Lower leg skin (tissue), 4 donors: ENCODE measurements at regions not wholly inside any gene's neighbourhood (a gene's known extent, or its start where the extent isn't known, plus 50 kb on each side); places are given as distances from the start of the nearest gene placed in this dataset.

Experiments used
- DNase-seq, 2 donors: peaks; one replicate each; pipeline ENCODE4 v3.0.0-alpha.2; 2019; ENCODE audit warnings: low spot score in 2 of 2
- H3K4me3 ChIP-seq: fragments of 200-600 bp; sonication (generic); 2 replicates; pipeline ENCODE4 v1.5.1; 2017; ENCODE audit warnings: mild to moderate bottlenecking, low read depth; ENCODE audit not compliant: poor library complexity, severe bottlenecking
- CTCF ChIP-seq, 3 donors: fragments of 450-650 bp; IDR thresholded peaks; one replicate each; pipeline ENCODE4 v1.5.1; 2016; ENCODE audit warnings: antibody characterized with exemption in 3 of 3, mild to moderate bottlenecking in 3 of 3, moderate library complexity in 2 of 3
- POLR2A ChIP-seq, 2 donors: fragments of 450-650 bp; IDR thresholded peaks; one replicate each; pipeline ENCODE4 v1.6.1; 2016 to 2017; ENCODE audit warnings: antibody characterized with exemption in 2 of 2, mild to moderate bottlenecking in 1 of 2, moderate library complexity in 1 of 2
- WGBS, 2 donors: methylation state at CpG; one replicate each; pipeline ENCODE4 v1.1.5; 2018; 5-methylcytosine and 5-hydroxymethylcytosine counted together
- intact Hi-C: fragments of 100-400 bp; cut with DNase I; formaldehyde crosslinking; loops from one replicate; pipeline ENCODE4 v1.15.0; 2023; ENCODE audit warnings: low total_unique reads

- no peak for TF ChIP-seq CTCF (IDR thresholded peaks at IDR 0.05)
- TF ChIP-seq POLR2A (IDR thresholded peaks at IDR 0.05), result no peak
- intact Hi-C loops, result no loop called here
- H3K4me3 ChIP-seq, result no peak overlapping the region
- WGBS, 2 donors, result 64 to 68% methylated on average over 13 of the region's 13 CpGs
- no peak for DNase-seq
Measured at GRCh38 chr5:165996201-165996875, 2295.1 kb upstream of the WWC1 start.

- TF ChIP-seq CTCF (IDR thresholded peaks at IDR 0.05) (no peak), POLR2A (IDR thresholded peaks at IDR 0.05) (no peak)
- intact Hi-C loops, result no loop called here
- DNase-seq, result no peak
- H3K4me3 ChIP-seq, result no peak overlapping the region
- WGBS, 2 donors, result 54 to 61% methylated on average over 5 of the region's 5 CpGs
Measured at GRCh38 chr5:165999693-166000320, 2291.6 kb upstream of the WWC1 start.

- DNase-seq, result no peak
- intact Hi-C loops, result no loop called here
- TF ChIP-seq POLR2A (IDR thresholded peaks at IDR 0.05), result no peak
- no peak for TF ChIP-seq CTCF (IDR thresholded peaks at IDR 0.05)
- 8 to 32% methylated on average over 2 of the region's 2 CpGs for WGBS, 2 donors
- no peak overlapping the region for H3K4me3 ChIP-seq
Measured at GRCh38 chr5:166004006-166004405, 2287.4 kb upstream of the WWC1 start.

- TF ChIP-seq CTCF (IDR thresholded peaks at IDR 0.05) (no peak), POLR2A (IDR thresholded peaks at IDR 0.05) (no peak)
- DNase-seq, result no peak
- intact Hi-C loops, result no loop called here
- WGBS, 2 donors, result 66 to 69% methylated on average over 4 of the region's 4 CpGs
- H3K4me3 ChIP-seq, result no peak overlapping the region
Measured at GRCh38 chr5:166013415-166013814, 2278.0 kb upstream of the WWC1 start.

GRCh38 chr5:166014256-166014655 lies 2277.2 kb upstream of the WWC1 start:
- DNase-seq, result no peak
- H3K4me3 ChIP-seq, result no peak overlapping the region
- TF ChIP-seq CTCF (IDR thresholded peaks at IDR 0.05) (no peak), POLR2A (IDR thresholded peaks at IDR 0.05) (no peak)
- 36 to 47% methylated on average over 2 of the region's 2 CpGs for WGBS, 2 donors
- intact Hi-C loops, result no loop called here
